B cell (primary cell): ENCODE measurements at regions not wholly inside any gene's neighbourhood (a gene's known extent, or its start where the extent isn't known, plus 50 kb on each side); places are given as distances from the start of the nearest gene placed in this dataset.

Experiments used
- EZH2 ChIP-seq: IDR thresholded peaks from 2 replicates; pipeline ENCODE4 v1.6.1; 2012; ENCODE audit warnings: borderline replicate concordance, low read depth, mild to moderate bottlenecking, moderate library complexity, low read length; ENCODE audit not compliant: insufficient read depth, poor library complexity, severe bottlenecking
- TF ChIP-seq, protein P1 (sequence below): fragments of 200-600 bp; IDR thresholded peaks from one replicate; pipeline ENCODE4 v1.8.0; 2022; ENCODE audit warnings: antibody characterized with exemption, mild to moderate bottlenecking

DNA sequence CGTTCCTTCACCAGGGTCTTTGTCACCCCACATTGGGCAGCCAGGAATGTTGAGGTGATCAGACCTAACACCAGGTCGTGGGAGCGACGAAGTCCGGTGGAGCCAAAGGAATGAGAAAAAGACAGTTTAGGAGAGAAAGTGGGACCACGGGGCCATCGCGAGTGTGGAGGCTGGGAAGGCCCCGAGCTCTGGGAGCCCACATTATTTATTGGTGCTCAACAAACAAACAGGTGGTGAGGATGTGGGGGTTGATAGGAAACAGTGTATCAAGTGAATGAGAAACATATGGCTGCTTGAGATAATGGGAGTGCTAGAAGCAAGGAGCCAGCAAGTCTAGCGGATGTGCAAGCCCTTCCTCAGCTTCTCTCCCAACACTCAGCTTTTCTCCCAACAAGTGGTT, 287.1 kb upstream of the SGK1 start:
- no peak for TF ChIP-seq EZH2
- TF ChIP-seq, protein P1, sequence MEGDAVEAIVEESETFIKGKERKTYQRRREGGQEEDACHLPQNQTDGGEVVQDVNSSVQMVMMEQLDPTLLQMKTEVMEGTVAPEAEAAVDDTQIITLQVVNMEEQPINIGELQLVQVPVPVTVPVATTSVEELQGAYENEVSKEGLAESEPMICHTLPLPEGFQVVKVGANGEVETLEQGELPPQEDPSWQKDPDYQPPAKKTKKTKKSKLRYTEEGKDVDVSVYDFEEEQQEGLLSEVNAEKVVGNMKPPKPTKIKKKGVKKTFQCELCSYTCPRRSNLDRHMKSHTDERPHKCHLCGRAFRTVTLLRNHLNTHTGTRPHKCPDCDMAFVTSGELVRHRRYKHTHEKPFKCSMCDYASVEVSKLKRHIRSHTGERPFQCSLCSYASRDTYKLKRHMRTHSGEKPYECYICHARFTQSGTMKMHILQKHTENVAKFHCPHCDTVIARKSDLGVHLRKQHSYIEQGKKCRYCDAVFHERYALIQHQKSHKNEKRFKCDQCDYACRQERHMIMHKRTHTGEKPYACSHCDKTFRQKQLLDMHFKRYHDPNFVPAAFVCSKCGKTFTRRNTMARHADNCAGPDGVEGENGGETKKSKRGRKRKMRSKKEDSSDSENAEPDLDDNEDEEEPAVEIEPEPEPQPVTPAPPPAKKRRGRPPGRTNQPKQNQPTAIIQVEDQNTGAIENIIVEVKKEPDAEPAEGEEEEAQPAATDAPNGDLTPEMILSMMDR: no peak
